GM23338 (cell line): ENCODE measurements at regions not wholly inside any gene's neighbourhood (a gene's known extent, or its start where the extent isn't known, plus 50 kb on each side); places are given as distances from the start of the nearest gene placed in this dataset.

Experiments used
- ATAC-seq: fragments of 200-7000 bp; cut with Tn5 transposase; 3 replicates; pipeline ENCODE4 v1.9.1; 2020
- DNase-seq: peaks from one replicate; pipeline ENCODE4 v3.0.0-alpha.2; 2015; ENCODE audit warnings: low spot score
- H2AFZ ChIP-seq: fragments of 200-600 bp; sonication (generic); 2 replicates; pipeline ENCODE4 v1.8.0; 2016; ENCODE audit warnings: antibody characterized with exemption, mild to moderate bottlenecking, moderate library complexity
- H3F3A ChIP-seq: fragments of 200-600 bp; sonication (generic); replicated peaks from 2 replicates; pipeline ENCODE4 v1.8.0; 2017; ENCODE audit warnings: antibody characterized with exemption, mixed run types, low read depth
- H3K27ac ChIP-seq: fragments of 200-600 bp; sonication (generic); 2 replicates; pipeline ENCODE4 v1.6.1; 2016; ENCODE audit warnings: low read depth
- H3K27me3 ChIP-seq: fragments of 200-600 bp; sonication (generic); 2 replicates; pipeline ENCODE4 v1.8.0; 2016; ENCODE audit warnings: mild to moderate bottlenecking, mixed run types, moderate library complexity; ENCODE audit not compliant: insufficient read depth
- H3K36me3 ChIP-seq: fragments of 200-600 bp; sonication (generic); 2 replicates; pipeline ENCODE4 v1.8.0; 2016; ENCODE audit warnings: mild to moderate bottlenecking; ENCODE audit not compliant: insufficient read depth
- H3K4me1 ChIP-seq: fragments of 200-600 bp; sonication (generic); 2 replicates; pipeline ENCODE4 v1.8.0; 2016; ENCODE audit warnings: mild to moderate bottlenecking, moderate library complexity; ENCODE audit not compliant: insufficient read depth
- H3K4me2 ChIP-seq: fragments of 200-600 bp; sonication (generic); 2 replicates; pipeline ENCODE4 v1.7.1; 2017; ENCODE audit warnings: mixed run types
- H3K4me3 ChIP-seq: fragments of 200-600 bp; sonication (generic); 2 replicates; pipeline ENCODE4 v1.6.1; 2016; ENCODE audit warnings: mixed run types
- H3K79me2 ChIP-seq: fragments of 200-600 bp; sonication (generic); replicated peaks from 2 replicates; pipeline ENCODE4 v1.8.0; 2017; ENCODE audit warnings: mild to moderate bottlenecking; ENCODE audit not compliant: insufficient read depth
- H3K9me2 ChIP-seq: fragments of 200-600 bp; sonication (generic); 2 replicates; pipeline ENCODE4 v1.8.0; 2017; ENCODE audit not compliant: insufficient read depth
- H4K20me1 ChIP-seq: fragments of 200-600 bp; sonication (generic); replicated peaks from 2 replicates; pipeline ENCODE4 v1.8.0; 2017; ENCODE audit warnings: mild to moderate bottlenecking; ENCODE audit not compliant: insufficient read depth
- H3K27ac Mint-ChIP-seq: 2 replicates; pipeline ENCODE4 v1.8.0; 2020; ENCODE audit warnings: inconsistent platforms, mild to moderate bottlenecking, moderate library complexity, mixed read lengths
- H3K27me3 Mint-ChIP-seq: 3 replicates; pipeline ENCODE4 v1.8.0; 2022; ENCODE audit warnings: low read depth, mild to moderate bottlenecking, moderate library complexity, mixed read lengths, inconsistent platforms; ENCODE audit not compliant: insufficient read depth, poor library complexity
- H3K36me3 Mint-ChIP-seq: 3 replicates; pipeline ENCODE4 v1.8.0; 2021; ENCODE audit warnings: low read depth, mild to moderate bottlenecking, inconsistent platforms, moderate library complexity, mixed read lengths
- H3K4me1 Mint-ChIP-seq: 3 replicates; pipeline ENCODE4 v1.8.0; 2020; ENCODE audit warnings: mild to moderate bottlenecking, inconsistent platforms, mixed read lengths
- H3K4me3 Mint-ChIP-seq: 3 replicates; pipeline ENCODE4 v1.8.0; 2021; ENCODE audit warnings: moderate library complexity, mild to moderate bottlenecking, inconsistent platforms, mixed read lengths
- H3K9me3 Mint-ChIP-seq: 3 replicates; pipeline ENCODE4 v1.8.0; 2020; ENCODE audit warnings: moderate library complexity, mild to moderate bottlenecking, inconsistent platforms, mixed read lengths
- CREB1 ChIP-seq: fragments of 250-450 bp; sonication (Bioruptor Pico); IDR thresholded peaks from 2 replicates; pipeline ENCODE4 v1.5.0; 2020; ENCODE audit warnings: low read depth, mild to moderate bottlenecking, moderate library complexity
- EZH2 ChIP-seq: fragments of 200-600 bp; sonication (generic); IDR thresholded peaks from one replicate; pipeline ENCODE4 v1.8.0; 2017; ENCODE audit warnings: antibody characterized with exemption, mild to moderate bottlenecking, low read depth; ENCODE audit not compliant: unreplicated experiment
- EZH2phosphoT487 ChIP-seq: fragments of 200-600 bp; sonication (generic); IDR thresholded peaks from one replicate; pipeline ENCODE4 v1.8.1; 2018; ENCODE audit warnings: antibody characterized with exemption; ENCODE audit not compliant: unreplicated experiment
- NANOG ChIP-seq: IDR thresholded peaks from 2 replicates; pipeline ENCODE4 v1.6.1; 2016; ENCODE audit warnings: antibody characterized with exemption, borderline replicate concordance
- STAT1 ChIP-seq: IDR thresholded peaks from one replicate; pipeline ENCODE4 v1.6.1; 2016; ENCODE audit warnings: antibody characterized with exemption; ENCODE audit not compliant: unreplicated experiment
- ZNF114 ChIP-seq: fragments of 250-450 bp; sonication (Bioruptor Pico); IDR thresholded peaks from 2 replicates; pipeline ENCODE4 v1.5.0; 2020; ENCODE audit warnings: mild to moderate bottlenecking, moderate library complexity
- ZNF331 ChIP-seq: fragments of 250-450 bp; sonication (Bioruptor Pico); IDR thresholded peaks from 2 replicates; pipeline ENCODE4 v1.5.0; 2020; ENCODE audit warnings: low read depth, mild to moderate bottlenecking, moderate library complexity
- TF ChIP-seq, protein P1 (sequence below): IDR thresholded peaks from 2 replicates; pipeline ENCODE4 v1.6.1; 2016; ENCODE audit warnings: antibody characterized with exemption
- TF ChIP-seq, protein P2 (sequence below), 2 experiments: fragments of 200-600 bp in 1 of 2; sonication (generic) in 1 of 2; conservative IDR thresholded peaks; 2 replicates each; pipeline versions ENCODE4 v1.5.1 to v1.6.1; 2016 to 2017; ENCODE audit warnings: antibody characterized with exemption in 2 of 2, low read depth in 2 of 2, mild to moderate bottlenecking in 2 of 2, moderate library complexity in 1 of 2
- TF ChIP-seq, protein P3 (sequence below): IDR thresholded peaks from one replicate; pipeline ENCODE4 v1.6.1; 2018; ENCODE audit warnings: antibody characterized with exemption; ENCODE audit not compliant: unreplicated experiment

DNA sequence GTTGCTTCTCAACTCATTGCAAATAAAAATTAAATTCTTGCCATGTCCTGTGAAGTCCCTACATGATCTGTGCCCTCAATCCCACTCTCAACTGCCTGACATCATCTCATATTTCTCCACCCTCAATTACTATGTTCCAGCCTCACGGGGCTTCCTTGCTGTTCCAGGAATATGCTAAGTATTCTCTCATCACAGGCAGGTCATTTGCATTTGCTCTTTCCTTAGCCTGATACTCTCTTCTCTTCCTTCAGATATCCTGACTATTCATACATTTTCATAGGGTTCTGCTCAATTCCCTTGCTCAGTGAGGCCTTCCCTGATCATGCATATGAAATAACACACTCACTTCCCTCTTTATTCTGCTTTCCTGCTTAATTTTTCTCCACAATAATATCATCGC lies 135.1 kb upstream of the DAB2 start:
- Mint-ChIP-seq H3K36me3 (no peaks in the 10 kb centered on the region), H3K27ac (no peak overlapping the region), H3K4me1 (no peaks in the 10 kb centered on the region), H3K27me3 (no peaks in the 10 kb centered on the region), H3K9me3 (no peaks in the 10 kb centered on the region), H3K4me3 (no peak overlapping the region)
- H3F3A ChIP-seq: no peaks in the 10 kb centered on the region
- no peaks in the 10 kb centered on the region for H3K4me1 ChIP-seq
- H3K27me3 ChIP-seq: no peaks in the 10 kb centered on the region
- H3K27ac ChIP-seq: no peak overlapping the region
- no peaks in the 10 kb centered on the region for H3K9me2 ChIP-seq
- no peak overlapping the region for H2AFZ ChIP-seq
- H3K4me2 ChIP-seq: no peak overlapping the region
- no peaks in the 10 kb centered on the region for H3K36me3 ChIP-seq
- no peak overlapping the region for H3K4me3 ChIP-seq
- no peak for TF ChIP-seq STAT1
- TF ChIP-seq, protein P1, sequence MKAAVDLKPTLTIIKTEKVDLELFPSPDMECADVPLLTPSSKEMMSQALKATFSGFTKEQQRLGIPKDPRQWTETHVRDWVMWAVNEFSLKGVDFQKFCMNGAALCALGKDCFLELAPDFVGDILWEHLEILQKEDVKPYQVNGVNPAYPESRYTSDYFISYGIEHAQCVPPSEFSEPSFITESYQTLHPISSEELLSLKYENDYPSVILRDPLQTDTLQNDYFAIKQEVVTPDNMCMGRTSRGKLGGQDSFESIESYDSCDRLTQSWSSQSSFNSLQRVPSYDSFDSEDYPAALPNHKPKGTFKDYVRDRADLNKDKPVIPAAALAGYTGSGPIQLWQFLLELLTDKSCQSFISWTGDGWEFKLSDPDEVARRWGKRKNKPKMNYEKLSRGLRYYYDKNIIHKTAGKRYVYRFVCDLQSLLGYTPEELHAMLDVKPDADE: no peak
- TF ChIP-seq EZH2phosphoT487: no peak
- TF ChIP-seq ZNF114 (CRISPR knock-in tag): no peak
- TF ChIP-seq NANOG: no peak
- no peaks in the 10 kb centered on the region for H4K20me1 ChIP-seq
- DNase-seq (no peak), ATAC-seq (no peak)
- no peaks in the 10 kb centered on the region for H3K79me2 ChIP-seq

DNA sequence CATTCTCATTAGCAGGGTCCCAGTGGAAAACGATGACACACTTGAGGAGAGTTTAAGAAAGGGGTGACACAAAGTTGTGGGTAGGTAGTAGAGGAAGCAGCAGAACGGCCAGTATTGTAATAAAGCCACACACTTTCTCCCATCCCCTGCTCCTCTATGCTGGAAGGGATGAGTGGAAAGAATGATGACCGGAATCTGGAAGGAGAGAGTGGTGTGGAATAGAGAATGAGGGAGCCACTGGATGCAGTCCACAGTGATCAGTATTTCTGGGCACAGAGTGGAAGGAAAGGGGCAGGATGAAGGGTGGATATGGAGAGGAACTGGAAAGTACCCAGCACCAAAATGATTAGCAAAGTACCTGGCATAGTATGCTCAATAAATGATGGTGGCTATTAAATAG lies 133.8 kb upstream of the DAB2 start:
- no peak overlapping the region for H3K4me3 Mint-ChIP-seq
- H3K9me2 ChIP-seq: no peaks in the 10 kb centered on the region
- H3K9me3 Mint-ChIP-seq: no peaks in the 10 kb centered on the region
- ATAC-seq (no peak), DNase-seq (no peak)
- H3K36me3 Mint-ChIP-seq: no peaks in the 10 kb centered on the region
- H3F3A ChIP-seq: no peaks in the 10 kb centered on the region
- H3K27ac ChIP-seq: no peak overlapping the region
- no peaks in the 10 kb centered on the region for H3K36me3 ChIP-seq
- H3K79me2 ChIP-seq: no peaks in the 10 kb centered on the region
- H2AFZ ChIP-seq: no peak overlapping the region; the same call in 1 of the 2 replicates
- no peak overlapping the region for H3K27ac Mint-ChIP-seq
- H3K27me3 ChIP-seq: no peaks in the 10 kb centered on the region
- H3K4me1 Mint-ChIP-seq: no peaks in the 10 kb centered on the region
- H3K4me1 ChIP-seq: no peaks in the 10 kb centered on the region
- H3K4me2 ChIP-seq: no peak overlapping the region
- peaks cover 2% of the 10 kb centered on the region for H3K27me3 Mint-ChIP-seq
- H4K20me1 ChIP-seq: no peaks in the 10 kb centered on the region
- TF ChIP-seq ZNF114 (CRISPR knock-in tag): no peak
- TF ChIP-seq, protein P2, sequence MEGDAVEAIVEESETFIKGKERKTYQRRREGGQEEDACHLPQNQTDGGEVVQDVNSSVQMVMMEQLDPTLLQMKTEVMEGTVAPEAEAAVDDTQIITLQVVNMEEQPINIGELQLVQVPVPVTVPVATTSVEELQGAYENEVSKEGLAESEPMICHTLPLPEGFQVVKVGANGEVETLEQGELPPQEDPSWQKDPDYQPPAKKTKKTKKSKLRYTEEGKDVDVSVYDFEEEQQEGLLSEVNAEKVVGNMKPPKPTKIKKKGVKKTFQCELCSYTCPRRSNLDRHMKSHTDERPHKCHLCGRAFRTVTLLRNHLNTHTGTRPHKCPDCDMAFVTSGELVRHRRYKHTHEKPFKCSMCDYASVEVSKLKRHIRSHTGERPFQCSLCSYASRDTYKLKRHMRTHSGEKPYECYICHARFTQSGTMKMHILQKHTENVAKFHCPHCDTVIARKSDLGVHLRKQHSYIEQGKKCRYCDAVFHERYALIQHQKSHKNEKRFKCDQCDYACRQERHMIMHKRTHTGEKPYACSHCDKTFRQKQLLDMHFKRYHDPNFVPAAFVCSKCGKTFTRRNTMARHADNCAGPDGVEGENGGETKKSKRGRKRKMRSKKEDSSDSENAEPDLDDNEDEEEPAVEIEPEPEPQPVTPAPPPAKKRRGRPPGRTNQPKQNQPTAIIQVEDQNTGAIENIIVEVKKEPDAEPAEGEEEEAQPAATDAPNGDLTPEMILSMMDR (conservative IDR thresholded peaks at IDR 0.05; ENCODE audit: low read depth in 2 of 2): no peak
- no peak for TF ChIP-seq CREB1 (CRISPR knock-in tag)
- TF ChIP-seq, protein P3, sequence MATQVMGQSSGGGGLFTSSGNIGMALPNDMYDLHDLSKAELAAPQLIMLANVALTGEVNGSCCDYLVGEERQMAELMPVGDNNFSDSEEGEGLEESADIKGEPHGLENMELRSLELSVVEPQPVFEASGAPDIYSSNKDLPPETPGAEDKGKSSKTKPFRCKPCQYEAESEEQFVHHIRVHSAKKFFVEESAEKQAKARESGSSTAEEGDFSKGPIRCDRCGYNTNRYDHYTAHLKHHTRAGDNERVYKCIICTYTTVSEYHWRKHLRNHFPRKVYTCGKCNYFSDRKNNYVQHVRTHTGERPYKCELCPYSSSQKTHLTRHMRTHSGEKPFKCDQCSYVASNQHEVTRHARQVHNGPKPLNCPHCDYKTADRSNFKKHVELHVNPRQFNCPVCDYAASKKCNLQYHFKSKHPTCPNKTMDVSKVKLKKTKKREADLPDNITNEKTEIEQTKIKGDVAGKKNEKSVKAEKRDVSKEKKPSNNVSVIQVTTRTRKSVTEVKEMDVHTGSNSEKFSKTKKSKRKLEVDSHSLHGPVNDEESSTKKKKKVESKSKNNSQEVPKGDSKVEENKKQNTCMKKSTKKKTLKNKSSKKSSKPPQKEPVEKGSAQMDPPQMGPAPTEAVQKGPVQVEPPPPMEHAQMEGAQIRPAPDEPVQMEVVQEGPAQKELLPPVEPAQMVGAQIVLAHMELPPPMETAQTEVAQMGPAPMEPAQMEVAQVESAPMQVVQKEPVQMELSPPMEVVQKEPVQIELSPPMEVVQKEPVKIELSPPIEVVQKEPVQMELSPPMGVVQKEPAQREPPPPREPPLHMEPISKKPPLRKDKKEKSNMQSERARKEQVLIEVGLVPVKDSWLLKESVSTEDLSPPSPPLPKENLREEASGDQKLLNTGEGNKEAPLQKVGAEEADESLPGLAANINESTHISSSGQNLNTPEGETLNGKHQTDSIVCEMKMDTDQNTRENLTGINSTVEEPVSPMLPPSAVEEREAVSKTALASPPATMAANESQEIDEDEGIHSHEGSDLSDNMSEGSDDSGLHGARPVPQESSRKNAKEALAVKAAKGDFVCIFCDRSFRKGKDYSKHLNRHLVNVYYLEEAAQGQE: no peak
- no peak for TF ChIP-seq EZH2
- no peak for TF ChIP-seq STAT1
- TF ChIP-seq, protein P1: no peak
- TF ChIP-seq ZNF331 (CRISPR knock-in tag): no peak
- H3K4me3 ChIP-seq: no peak overlapping the region
